Esophagus squamous epithelium (tissue), 5 donors: ENCODE measurements at regions not wholly inside any gene's neighbourhood (a gene's known extent, or its start where the extent isn't known, plus 50 kb on each side); places are given as distances from the start of the nearest gene placed in this dataset.

Experiments
- DNase-seq: peaks from one replicate; lab custom pipeline; 2025; lab: John Stamatoyannopoulos, UW
- H3K27ac ChIP-seq, 4 donors: fragments of 200-600 bp; sonication (generic); one replicate each; pipeline ENCODE4 v1.5.1; 2016 to 2019; ENCODE audit warnings: mild to moderate bottlenecking in 1 of 4
- H3K27me3 ChIP-seq, 4 donors: fragments of 200-600 bp; sonication (generic); 1 replicate in 3 of 4; 2 replicates in 1 of 4; pipeline versions ENCODE4 v1.5.1 to v1.6.0; 2017 to 2021; ENCODE audit warnings: antibody characterized with exemption in 1 of 4
- H3K36me3 ChIP-seq, 3 donors: fragments of 200-600 bp; sonication (generic); one replicate each; pipeline ENCODE4 v1.5.1; 2016 to 2019
- H3K4me1 ChIP-seq, 3 donors: fragments of 200-600 bp; sonication (generic); one replicate each; pipeline ENCODE4 v1.5.1; 2017 to 2019
- H3K4me3 ChIP-seq, 4 donors: fragments of 200-600 bp; sonication (generic); 1 replicate in 3 of 4; 2 replicates in 1 of 4; pipeline ENCODE4 v1.5.1; 2016 to 2019; ENCODE audit warnings: mild to moderate bottlenecking in 2 of 4, moderate library complexity in 1 of 4
- H3K9me3 ChIP-seq, 3 donors: fragments of 200-600 bp; sonication (generic); one replicate each; pipeline ENCODE4 v1.5.1; 2016 to 2019
- CTCF ChIP-seq, 6 experiments: fragments of 450-650 bp in 4 of 6; fragments of 200-600 bp in 2 of 6; sonication (generic) in 2 of 6; IDR thresholded peaks; one replicate each; pipeline ENCODE4 v1.5.1; 2016 to 2019; ENCODE audit warnings: antibody characterized with exemption in 6 of 6, mild to moderate bottlenecking in 4 of 6, moderate library complexity in 4 of 6
- POLR2A ChIP-seq, 4 donors: fragments of 450-650 bp; IDR thresholded peaks; one replicate each; pipeline ENCODE4 v1.6.1; 2017; ENCODE audit warnings: antibody characterized with exemption in 4 of 4, mild to moderate bottlenecking in 4 of 4, moderate library complexity in 3 of 4
- WGBS, 2 donors: methylation state at CpG; one replicate each; pipeline ENCODE4 v1.1.5; 2018; 5-methylcytosine and 5-hydroxymethylcytosine counted together
- intact Hi-C: fragments of 100-400 bp; cut with DNase I; formaldehyde crosslinking; loops from one replicate; pipeline ENCODE4 v1.15.0; 2022
- small RNA-seq, 4 donors: library from RNA; depleted of rRNA; stranded (forward); fragments of <200 nt; gene quantifications; one replicate each; pipeline ENCODE3, GENCODE V24; 2016
- donor health status: DM: yes; HTN: yes; CAD: no.

GRCh38 chr2:216745453-216745852, 50.1 kb upstream of the IGFBP5 start:
- intact Hi-C loops: no loop called here
- Histone ChIP-seq H3K36me3 (no peaks in the 10 kb centered on the region), H3K27me3 (no peaks in the 10 kb centered on the region), H3K9me3 (no peaks in the 10 kb centered on the region), H3K4me1 (peaks cover 0 to 30% (median 17%) of the 10 kb centered on the region in 3 donors), H3K4me3 (no peak overlapping the region), H3K27ac (no peak overlapping the region)
- DNase-seq: no peak
- no peak for TF ChIP-seq CTCF (IDR thresholded peaks at IDR 0.05)
- no peak for TF ChIP-seq POLR2A (IDR thresholded peaks at IDR 0.05)
- WGBS, 2 donors: 76 to 84% methylated on average over 3 of the region's 3 CpGs

Small RNA genes in the stretch of these regions (small RNA-seq; reads per million reads assigned to genes)
- gene RNA5SP120: 0 reads per million in 4 donors
